HEK293 (cell line): ENCODE measurements at regions not wholly inside any gene's neighbourhood (a gene's known extent, or its start where the extent isn't known, plus 50 kb on each side); places are given as distances from the start of the nearest gene placed in this dataset.

ENCODE experiments used
- CTCF ChIA-PET: fragments of 350-600 bp; formaldehyde crosslinking; extraction: SDS; loops from one replicate; lab custom pipeline; 2021; ENCODE audit warnings: antibody characterized with exemption; lab: Yijun Ruan, JAX
- POLR2A ChIA-PET: fragments of 300-600 bp; formaldehyde crosslinking; extraction: SDS; loops from one replicate; lab custom pipeline; 2020; ENCODE audit warnings: antibody characterized with exemption, inconsistent platforms; lab: Yijun Ruan, JAX
- H3K27ac ChIP-seq: fragments of 200-500 bp; sonication (Bioruptor generic); 2 replicates; pipeline ENCODE4 v1.5.1; 2014; ENCODE audit warnings: low read depth, low read length, control low read depth, inconsistent platforms; ENCODE audit errors: extremely low read depth
- H3K36me3 ChIP-seq, 2 experiments: fragments of 200-500 bp in 1 of 2; sonication (Bioruptor generic) in 1 of 2; 1 replicate in 1 of 2; 2 replicates in 1 of 2; pipeline ENCODE4 v1.5.1; 2014 to 2017; ENCODE audit warnings: inconsistent platforms in 2 of 2, low read length in 2 of 2; ENCODE audit not compliant: control insufficient read depth in 2 of 2, insufficient read depth in 1 of 2
- H3K4me1 ChIP-seq: fragments of 200-500 bp; sonication (Bioruptor generic); 2 replicates; pipeline ENCODE4 v1.5.1; 2014; ENCODE audit warnings: mild to moderate bottlenecking, low read length, inconsistent platforms; ENCODE audit not compliant: control insufficient read depth, insufficient read depth
- H3K4me3 ChIP-seq: 2 replicates; pipeline ENCODE4 v1.5.1; 2011; ENCODE audit warnings: low read depth, mild to moderate bottlenecking, control low read depth, low read length, moderate library complexity
- H3K9me3 ChIP-seq: fragments of 200-500 bp; sonication (Bioruptor generic); 2 replicates; pipeline ENCODE4 v1.5.1; 2014; ENCODE audit warnings: low read depth, low read length, inconsistent platforms; ENCODE audit not compliant: control insufficient read depth, insufficient read depth
- KLF7 ChIP-seq: fragments of 450-650 bp; formaldehyde crosslinking; IDR thresholded peaks from 2 replicates; pipeline ENCODE4 v1.5.1; 2016; ENCODE audit warnings: missing biosample characterization, missing genetic modification characterization, borderline replicate concordance
- REPIN1 ChIP-seq: fragments of 450-650 bp; formaldehyde crosslinking; IDR thresholded peaks from 2 replicates; pipeline ENCODE4 v1.5.1; 2017; ENCODE audit warnings: missing biosample characterization, missing genetic modification characterization, low read depth
- SCRT1 ChIP-seq: fragments of 450-650 bp; formaldehyde crosslinking; IDR thresholded peaks from 2 replicates; pipeline ENCODE4 v1.5.1; 2016; ENCODE audit warnings: missing biosample characterization, missing genetic modification characterization, borderline replicate concordance
- SETDB1 ChIP-seq: IDR thresholded peaks from one replicate; pipeline ENCODE4 v1.6.1; 2017; ENCODE audit warnings: mild to moderate bottlenecking, low read length, moderate library complexity, mixed read lengths; ENCODE audit not compliant: insufficient read length
- TRIM28 ChIP-seq: IDR thresholded peaks from 2 replicates; pipeline ENCODE4 v1.6.1; 2011; ENCODE audit warnings: low read length, control low read depth, borderline replicate concordance
- ZNF114 ChIP-seq: fragments of 450-650 bp; formaldehyde crosslinking; IDR thresholded peaks from 2 replicates; pipeline ENCODE4 v1.5.0; 2017; ENCODE audit warnings: missing biosample characterization, missing genetic modification characterization
- ZNF174 ChIP-seq: fragments of 450-650 bp; formaldehyde crosslinking; IDR thresholded peaks from 2 replicates; pipeline ENCODE4 v1.5.0; 2017; ENCODE audit warnings: missing biosample characterization, mild to moderate bottlenecking, missing genetic modification characterization
- ZNF184 ChIP-seq: fragments of 450-650 bp; IDR thresholded peaks from 2 replicates; pipeline ENCODE4 v1.5.1; 2018; ENCODE audit warnings: missing biosample characterization, mild to moderate bottlenecking, missing genetic modification characterization
- ZNF341 ChIP-seq: fragments of 450-650 bp; formaldehyde crosslinking; IDR thresholded peaks from 2 replicates; pipeline ENCODE4; 2016; ENCODE audit warnings: low read depth, missing biosample characterization, missing genetic modification characterization
- ZNF510 ChIP-seq: fragments of 450-650 bp; formaldehyde crosslinking; IDR thresholded peaks from 2 replicates; pipeline ENCODE4 v1.5.1; 2018; ENCODE audit warnings: mild to moderate bottlenecking, missing genetic modification characterization, missing biosample characterization; ENCODE audit not compliant: insufficient replicate concordance
- ZNF548 ChIP-seq: fragments of 450-650 bp; formaldehyde crosslinking; IDR thresholded peaks from 2 replicates; pipeline ENCODE4 v1.5.1; 2016; ENCODE audit warnings: missing biosample characterization, missing genetic modification characterization
- TF ChIP-seq, protein P1 (sequence below): fragments of 450-650 bp; formaldehyde crosslinking; IDR thresholded peaks from 2 replicates; pipeline ENCODE4 v1.5.1; 2016; ENCODE audit warnings: missing biosample characterization, missing genetic modification characterization, borderline replicate concordance
- TF ChIP-seq, protein P2 (sequence below): fragments of 450-650 bp; formaldehyde crosslinking; IDR thresholded peaks from 2 replicates; pipeline ENCODE4 v1.5.0; 2017; ENCODE audit warnings: missing biosample characterization, missing genetic modification characterization, borderline replicate concordance
- TF ChIP-seq, protein P3 (sequence below): fragments of 450-650 bp; formaldehyde crosslinking; conservative IDR thresholded peaks from 2 replicates; pipeline ENCODE4 v1.5.1; 2016; ENCODE audit warnings: low read depth, missing biosample characterization, missing genetic modification characterization
- TF ChIP-seq, protein P4 (sequence below): fragments of 450-650 bp; formaldehyde crosslinking; IDR thresholded peaks from 2 replicates; pipeline ENCODE4 v1.5.1; 2016; ENCODE audit warnings: missing biosample characterization, missing genetic modification characterization
- TF ChIP-seq, protein P5 (sequence below): fragments of 450-650 bp; formaldehyde crosslinking; IDR thresholded peaks from 2 replicates; pipeline ENCODE4; 2016; ENCODE audit warnings: missing biosample characterization, missing genetic modification characterization
- TF ChIP-seq, protein P6 (sequence below): fragments of 450-650 bp; formaldehyde crosslinking; conservative IDR thresholded peaks from 2 replicates; pipeline ENCODE4 v1.5.1; 2016; ENCODE audit warnings: low read depth, missing biosample characterization, missing genetic modification characterization

DNA sequence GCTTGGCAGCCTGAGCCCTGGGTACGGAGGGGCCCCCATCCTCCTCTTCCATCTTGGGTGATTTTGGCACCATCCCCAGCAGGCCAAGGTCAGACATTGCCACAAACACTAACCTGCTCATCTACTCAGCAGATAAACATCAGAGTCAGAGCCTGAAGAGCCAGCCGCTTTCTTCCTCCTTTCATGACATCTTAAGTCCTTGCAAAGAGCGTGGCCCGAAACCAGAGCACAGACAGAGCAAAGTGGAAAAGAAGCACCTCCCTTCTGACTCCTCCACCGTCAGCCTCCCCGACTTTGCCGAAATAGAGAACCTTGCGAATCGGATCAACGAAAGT, 60.4 kb upstream of the RPH3AL start:
- CTCF ChIA-PET, result interaction anchor here (0.6 to 3.2 kb wide), 31 partner anchors 11 to 567 kb away, joined by 3 to 173 read pairs (median 5); partner anchors contain the start of gene NXN
- POLR2A ChIA-PET, result interaction anchor here (0.9 to 1.2 kb wide), 3 partner anchors 79 to 584 kb away, joined by 3 to 4 read pairs (median 3); partner anchors contain the start of gene TIMM22
- Histone ChIP-seq H3K36me3 (peaks cover 0 to 3% of the 10 kb centered on the region in 2 experiments; a peak in 1 of 3 replicates), H3K27ac (no peak overlapping the region), H3K4me3 (no peak overlapping the region), H3K4me1 (peaks cover 6% of the 10 kb centered on the region), H3K9me3 (no peaks in the 10 kb centered on the region)
- TF ChIP-seq, protein P1, sequence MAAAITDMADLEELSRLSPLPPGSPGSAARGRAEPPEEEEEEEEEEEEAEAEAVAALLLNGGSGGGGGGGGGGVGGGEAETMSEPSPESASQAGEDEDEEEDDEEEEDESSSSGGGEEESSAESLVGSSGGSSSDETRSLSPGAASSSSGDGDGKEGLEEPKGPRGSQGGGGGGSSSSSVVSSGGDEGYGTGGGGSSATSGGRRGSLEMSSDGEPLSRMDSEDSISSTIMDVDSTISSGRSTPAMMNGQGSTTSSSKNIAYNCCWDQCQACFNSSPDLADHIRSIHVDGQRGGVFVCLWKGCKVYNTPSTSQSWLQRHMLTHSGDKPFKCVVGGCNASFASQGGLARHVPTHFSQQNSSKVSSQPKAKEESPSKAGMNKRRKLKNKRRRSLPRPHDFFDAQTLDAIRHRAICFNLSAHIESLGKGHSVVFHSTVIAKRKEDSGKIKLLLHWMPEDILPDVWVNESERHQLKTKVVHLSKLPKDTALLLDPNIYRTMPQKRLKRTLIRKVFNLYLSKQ (tag by site-specific recombination), result no peak
- TF ChIP-seq, protein P2, sequence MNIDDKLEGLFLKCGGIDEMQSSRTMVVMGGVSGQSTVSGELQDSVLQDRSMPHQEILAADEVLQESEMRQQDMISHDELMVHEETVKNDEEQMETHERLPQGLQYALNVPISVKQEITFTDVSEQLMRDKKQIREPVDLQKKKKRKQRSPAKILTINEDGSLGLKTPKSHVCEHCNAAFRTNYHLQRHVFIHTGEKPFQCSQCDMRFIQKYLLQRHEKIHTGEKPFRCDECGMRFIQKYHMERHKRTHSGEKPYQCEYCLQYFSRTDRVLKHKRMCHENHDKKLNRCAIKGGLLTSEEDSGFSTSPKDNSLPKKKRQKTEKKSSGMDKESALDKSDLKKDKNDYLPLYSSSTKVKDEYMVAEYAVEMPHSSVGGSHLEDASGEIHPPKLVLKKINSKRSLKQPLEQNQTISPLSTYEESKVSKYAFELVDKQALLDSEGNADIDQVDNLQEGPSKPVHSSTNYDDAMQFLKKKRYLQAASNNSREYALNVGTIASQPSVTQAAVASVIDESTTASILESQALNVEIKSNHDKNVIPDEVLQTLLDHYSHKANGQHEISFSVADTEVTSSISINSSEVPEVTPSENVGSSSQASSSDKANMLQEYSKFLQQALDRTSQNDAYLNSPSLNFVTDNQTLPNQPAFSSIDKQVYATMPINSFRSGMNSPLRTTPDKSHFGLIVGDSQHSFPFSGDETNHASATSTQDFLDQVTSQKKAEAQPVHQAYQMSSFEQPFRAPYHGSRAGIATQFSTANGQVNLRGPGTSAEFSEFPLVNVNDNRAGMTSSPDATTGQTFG (tag by site-specific recombination), result no peak
- TF ChIP-seq, protein P3, sequence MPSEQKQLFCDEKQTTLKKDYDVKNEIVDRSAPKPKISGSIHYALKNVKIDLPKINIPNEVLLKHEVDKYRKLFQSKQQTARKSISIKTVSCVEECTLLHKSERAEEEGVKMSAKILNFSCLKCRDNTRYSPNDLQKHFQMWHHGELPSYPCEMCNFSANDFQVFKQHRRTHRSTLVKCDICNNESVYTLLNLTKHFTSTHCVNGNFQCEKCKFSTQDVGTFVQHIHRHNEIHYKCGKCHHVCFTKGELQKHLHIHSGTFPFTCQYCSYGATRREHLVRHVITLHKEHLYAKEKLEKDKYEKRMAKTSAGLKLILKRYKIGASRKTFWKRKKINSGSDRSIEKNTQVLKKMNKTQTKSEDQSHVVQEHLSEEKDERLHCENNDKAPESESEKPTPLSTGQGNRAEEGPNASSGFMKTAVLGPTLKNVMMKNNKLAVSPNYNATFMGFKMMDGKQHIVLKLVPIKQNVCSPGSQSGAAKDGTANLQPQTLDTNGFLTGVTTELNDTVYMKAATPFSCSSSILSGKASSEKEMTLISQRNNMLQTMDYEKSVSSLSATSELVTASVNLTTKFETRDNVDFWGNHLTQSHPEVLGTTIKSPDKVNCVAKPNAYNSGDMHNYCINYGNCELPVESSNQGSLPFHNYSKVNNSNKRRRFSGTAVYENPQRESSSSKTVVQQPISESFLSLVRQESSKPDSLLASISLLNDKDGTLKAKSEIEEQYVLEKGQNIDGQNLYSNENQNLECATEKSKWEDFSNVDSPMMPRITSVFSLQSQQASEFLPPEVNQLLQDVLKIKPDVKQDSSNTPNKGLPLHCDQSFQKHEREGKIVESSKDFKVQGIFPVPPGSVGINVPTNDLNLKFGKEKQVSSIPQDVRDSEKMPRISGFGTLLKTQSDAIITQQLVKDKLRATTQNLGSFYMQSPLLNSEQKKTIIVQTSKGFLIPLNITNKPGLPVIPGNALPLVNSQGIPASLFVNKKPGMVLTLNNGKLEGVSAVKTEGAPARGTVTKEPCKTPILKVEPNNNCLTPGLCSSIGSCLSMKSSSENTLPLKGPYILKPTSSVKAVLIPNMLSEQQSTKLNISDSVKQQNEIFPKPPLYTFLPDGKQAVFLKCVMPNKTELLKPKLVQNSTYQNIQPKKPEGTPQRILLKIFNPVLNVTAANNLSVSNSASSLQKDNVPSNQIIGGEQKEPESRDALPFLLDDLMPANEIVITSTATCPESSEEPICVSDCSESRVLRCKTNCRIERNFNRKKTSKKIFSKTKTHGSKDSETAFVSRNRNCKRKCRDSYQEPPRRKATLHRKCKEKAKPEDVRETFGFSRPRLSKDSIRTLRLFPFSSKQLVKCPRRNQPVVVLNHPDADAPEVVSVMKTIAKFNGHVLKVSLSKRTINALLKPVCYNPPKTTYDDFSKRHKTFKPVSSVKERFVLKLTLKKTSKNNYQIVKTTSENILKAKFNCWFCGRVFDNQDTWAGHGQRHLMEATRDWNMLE (tag by site-specific recombination), result no peak
- no peak for TF ChIP-seq ZNF114 (tag by site-specific recombination)
- TF ChIP-seq REPIN1 (tag by site-specific recombination), result no peak
- TF ChIP-seq KLF7 (tag by site-specific recombination), result no peak
- no peak for TF ChIP-seq SCRT1 (tag by site-specific recombination)
- TF ChIP-seq ZNF184 (tag by site-specific recombination), result no peak
- TF ChIP-seq, protein P4, sequence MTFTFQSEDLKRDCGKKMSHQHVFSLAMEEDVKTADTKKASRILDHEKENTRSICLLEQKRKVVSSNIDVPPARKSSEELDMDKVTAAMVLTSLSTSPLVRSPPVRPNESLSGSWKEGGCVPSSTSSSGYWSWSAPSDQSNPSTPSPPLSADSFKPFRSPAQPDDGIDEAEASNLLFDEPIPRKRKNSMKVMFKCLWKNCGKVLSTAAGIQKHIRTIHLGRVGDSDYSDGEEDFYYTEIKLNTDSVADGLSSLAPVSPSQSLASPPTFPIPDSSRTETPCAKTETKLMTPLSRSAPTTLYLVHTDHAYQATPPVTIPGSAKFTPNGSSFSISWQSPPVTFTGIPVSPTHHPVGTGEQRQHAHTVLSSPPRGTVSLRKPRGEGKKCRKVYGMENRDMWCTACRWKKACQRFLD (tag by site-specific recombination), result no peak
- no peak for TF ChIP-seq ZNF341
- no peak for TF ChIP-seq ZNF548

DNA sequence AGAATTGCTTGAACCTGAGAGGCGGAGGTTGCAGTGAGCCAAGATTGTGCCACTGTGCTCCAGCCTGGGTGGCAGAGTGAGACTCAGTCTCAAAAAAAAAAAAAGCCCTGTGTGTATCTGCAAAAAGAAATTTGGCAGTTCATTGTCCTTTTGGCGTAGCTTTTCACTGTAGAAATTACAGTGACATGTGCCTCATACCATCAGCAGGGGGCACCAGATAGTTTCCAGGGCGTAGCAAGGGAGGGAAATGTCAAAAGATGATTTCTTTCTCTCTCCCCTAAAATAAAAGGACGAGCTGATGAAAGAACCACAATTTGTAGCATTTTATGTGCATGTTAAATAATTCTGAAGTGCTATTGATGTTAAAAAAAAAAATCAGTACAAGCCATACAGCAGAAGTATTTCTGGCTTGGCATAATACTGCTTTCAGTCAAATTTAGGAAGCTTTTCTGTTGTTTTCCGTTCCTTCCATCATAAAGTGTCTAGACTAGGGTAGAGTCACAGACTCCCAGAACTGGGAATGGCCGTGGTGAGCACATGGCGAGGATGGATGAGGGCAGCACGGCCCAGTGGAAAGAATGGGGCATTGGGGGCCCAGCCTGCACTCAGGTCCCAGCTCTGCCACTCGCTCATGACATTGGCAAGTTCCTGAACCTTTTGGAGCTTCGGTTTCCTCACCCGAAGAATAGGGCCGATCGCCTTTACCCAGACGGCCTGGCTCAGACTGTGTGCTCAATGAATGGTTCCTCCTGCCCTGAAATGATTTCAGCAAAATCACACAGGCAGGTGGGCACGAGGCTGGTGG, 59.8 kb upstream of the RPH3AL start:
- Histone ChIP-seq H3K4me3 (no peak overlapping the region), H3K36me3 (peaks cover 0 to 3% of the 10 kb centered on the region in 2 experiments; a peak in 1 of 3 replicates), H3K27ac (no peak overlapping the region), H3K4me1 (peaks cover 6% of the 10 kb centered on the region), H3K9me3 (no peaks in the 10 kb centered on the region)
- POLR2A ChIA-PET, result interaction anchor here (0.9 to 1.2 kb wide), 6 partner anchors 9 to 584 kb away, joined by 3 to 7 read pairs (median 3); partner anchors contain the start of gene TIMM22
- CTCF ChIA-PET, result interaction anchor here (0.5 to 3.2 kb wide), 73 partner anchors 8 to 839 kb away, joined by 3 to 173 read pairs (median 4); partner anchors contain the start of genes NXN, RFLNB and TIMM22
- no peak for TF ChIP-seq ZNF174 (tag by site-specific recombination)
- TF ChIP-seq TRIM28, result no peak
- no peak for TF ChIP-seq ZNF341
- TF ChIP-seq, protein P5, sequence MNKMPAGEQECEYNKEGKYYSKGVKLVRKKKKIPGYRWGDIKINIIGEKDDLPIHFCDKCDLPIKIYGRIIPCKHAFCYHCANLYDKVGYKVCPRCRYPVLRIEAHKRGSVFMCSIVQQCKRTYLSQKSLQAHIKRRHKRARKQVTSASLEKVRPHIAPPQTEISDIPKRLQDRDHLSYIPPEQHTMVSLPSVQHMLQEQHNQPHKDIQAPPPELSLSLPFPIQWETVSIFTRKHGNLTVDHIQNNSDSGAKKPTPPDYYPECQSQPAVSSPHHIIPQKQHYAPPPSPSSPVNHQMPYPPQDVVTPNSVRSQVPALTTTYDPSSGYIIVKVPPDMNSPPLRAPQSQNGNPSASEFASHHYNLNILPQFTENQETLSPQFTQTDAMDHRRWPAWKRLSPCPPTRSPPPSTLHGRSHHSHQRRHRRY (tag by site-specific recombination), result no peak
- TF ChIP-seq, protein P6, sequence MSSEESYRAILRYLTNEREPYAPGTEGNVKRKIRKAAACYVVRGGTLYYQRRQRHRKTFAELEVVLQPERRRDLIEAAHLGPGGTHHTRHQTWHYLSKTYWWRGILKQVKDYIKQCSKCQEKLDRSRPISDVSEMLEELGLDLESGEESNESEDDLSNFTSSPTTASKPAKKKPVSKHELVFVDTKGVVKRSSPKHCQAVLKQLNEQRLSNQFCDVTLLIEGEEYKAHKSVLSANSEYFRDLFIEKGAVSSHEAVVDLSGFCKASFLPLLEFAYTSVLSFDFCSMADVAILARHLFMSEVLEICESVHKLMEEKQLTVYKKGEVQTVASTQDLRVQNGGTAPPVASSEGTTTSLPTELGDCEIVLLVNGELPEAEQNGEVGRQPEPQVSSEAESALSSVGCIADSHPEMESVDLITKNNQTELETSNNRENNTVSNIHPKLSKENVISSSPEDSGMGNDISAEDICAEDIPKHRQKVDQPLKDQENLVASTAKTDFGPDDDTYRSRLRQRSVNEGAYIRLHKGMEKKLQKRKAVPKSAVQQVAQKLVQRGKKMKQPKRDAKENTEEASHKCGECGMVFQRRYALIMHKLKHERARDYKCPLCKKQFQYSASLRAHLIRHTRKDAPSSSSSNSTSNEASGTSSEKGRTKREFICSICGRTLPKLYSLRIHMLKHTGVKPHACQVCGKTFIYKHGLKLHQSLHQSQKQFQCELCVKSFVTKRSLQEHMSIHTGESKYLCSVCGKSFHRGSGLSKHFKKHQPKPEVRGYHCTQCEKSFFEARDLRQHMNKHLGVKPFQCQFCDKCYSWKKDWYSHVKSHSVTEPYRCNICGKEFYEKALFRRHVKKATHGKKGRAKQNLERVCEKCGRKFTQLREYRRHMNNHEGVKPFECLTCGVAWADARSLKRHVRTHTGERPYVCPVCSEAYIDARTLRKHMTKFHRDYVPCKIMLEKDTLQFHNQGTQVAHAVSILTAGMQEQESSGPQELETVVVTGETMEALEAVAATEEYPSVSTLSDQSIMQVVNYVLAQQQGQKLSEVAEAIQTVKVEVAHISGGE (tag by site-specific recombination), result no peak
- TF ChIP-seq SETDB1, result no peak
- TF ChIP-seq ZNF510 (tag by site-specific recombination), result no peak
